Stimulated activated CD8-positive, alpha-beta memory T cell treated with anti-CD3 and anti-CD28 coated beads, Interleukin-4, amount 100 ng/mL, for 4 hours (primary cell): ENCODE measurements at regions not wholly inside any gene's neighbourhood (a gene's known extent, or its start where the extent isn't known, plus 50 kb on each side); places are given as distances from the start of the nearest gene placed in this dataset.

ENCODE experiments used
- DNase-seq, 2 donors: peaks; one replicate each; pipeline ENCODE4 v3.0.0-alpha.2; 2020; ENCODE audit warnings: low read depth in 2 of 2, low spot score in 1 of 2

DNA sequence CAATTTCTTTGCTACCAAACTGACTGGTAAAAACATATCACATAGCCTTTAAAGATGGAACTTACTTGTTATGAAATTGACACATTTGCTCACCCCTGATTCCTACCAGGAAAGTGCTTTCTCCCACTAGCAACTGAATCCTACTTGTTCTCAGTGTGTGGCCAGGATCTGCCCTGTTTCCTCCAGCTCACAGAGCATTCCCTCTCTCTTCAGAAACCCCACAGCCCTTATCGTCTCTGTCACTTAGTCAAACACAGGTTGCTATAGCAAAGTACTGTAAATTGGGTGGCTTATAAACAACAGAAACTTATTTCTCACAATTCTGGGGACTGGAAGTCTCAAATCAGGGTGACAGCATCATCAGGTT lies 265.2 kb upstream of the BOD1L1 start:
- DNase-seq, result no peak

DNA sequence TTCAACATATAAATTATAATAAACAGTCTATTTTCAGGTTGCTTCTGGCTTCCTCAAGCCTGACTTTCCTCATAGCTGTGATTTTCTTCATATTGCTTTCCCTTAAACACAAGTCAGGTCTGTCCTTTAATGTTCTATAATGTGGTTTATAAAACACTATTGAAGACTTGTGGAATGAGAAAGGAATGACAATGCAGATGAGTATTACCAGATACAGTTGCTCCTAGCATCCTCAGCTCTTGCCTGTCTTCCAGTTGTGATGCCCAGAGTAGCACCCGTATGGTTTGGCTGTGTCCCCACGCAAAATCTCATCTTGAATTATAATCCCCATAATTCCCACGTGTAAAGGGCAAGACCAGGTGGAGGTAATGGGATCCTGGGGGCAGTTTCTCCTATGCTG lies 265.7 kb upstream of the BOD1L1 start:
- no peak for DNase-seq

DNA sequence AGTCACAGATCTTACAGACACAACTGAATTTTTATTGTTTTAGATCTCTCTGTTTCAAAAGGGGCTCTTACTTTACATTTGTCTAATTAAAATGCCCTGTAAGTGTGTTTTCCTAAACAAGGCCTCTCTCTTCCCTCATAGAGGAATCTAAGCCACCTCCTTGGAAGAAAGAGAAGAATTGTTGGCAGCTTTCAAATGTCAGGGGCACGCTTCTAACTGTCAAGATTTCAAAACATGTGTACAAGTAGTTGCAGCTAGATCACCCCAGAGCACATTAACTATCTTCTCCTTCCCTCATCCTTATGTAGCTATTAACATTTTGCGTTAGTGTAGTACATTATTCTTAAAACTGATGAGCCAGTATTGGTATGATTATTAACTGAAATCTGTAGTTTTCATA lies 266.5 kb upstream of the BOD1L1 start:
- DNase-seq, result no peak

- no peak for DNase-seq
These were observed 273.3 kb upstream of the BOD1L1 start for GRCh38 chr4:13900780-13901179.

DNA sequence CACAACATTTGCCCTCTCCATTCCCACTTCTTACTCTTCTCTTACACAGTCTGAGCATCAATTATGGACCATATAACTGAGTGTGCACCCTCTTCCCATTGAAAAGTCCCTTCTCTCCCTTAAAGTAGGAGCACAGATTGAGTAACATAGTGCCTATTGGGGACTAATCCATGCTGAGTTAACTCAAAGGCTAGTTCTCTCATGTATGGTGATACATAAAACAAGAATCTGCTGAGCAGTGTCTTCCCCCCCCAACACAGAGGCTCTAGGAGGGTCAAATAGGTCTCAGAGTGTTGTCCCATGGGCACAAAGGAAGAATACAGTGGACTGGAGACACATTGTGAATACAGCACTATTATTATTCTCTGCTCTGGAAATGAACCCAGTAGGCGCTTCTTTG lies 274.6 kb upstream of the BOD1L1 start:
- DNase-seq, result no peak

DNA sequence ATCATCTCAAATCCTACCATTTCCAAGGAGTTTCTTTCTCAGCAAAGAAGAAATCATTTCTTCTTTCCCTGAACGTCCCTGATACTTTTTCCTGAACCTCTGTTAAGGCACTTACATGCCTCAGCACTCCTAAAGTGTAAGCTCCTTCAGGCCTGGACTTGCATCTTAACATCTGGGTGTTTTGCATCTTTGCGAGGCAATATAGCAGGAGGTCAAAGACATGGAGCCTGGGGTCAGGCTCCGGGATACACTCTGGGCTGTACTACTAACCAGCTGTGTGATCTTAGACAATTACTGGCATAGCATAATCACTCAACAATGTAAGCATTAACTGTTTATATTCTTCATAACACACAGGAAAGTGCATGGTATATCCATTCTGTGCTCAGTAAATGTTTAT lies 275.5 kb upstream of the BOD1L1 start:
- no peak for DNase-seq

GRCh38 chr4:13903901-13904300 lies 276.4 kb upstream of the BOD1L1 start:
- no peak for DNase-seq

DNA sequence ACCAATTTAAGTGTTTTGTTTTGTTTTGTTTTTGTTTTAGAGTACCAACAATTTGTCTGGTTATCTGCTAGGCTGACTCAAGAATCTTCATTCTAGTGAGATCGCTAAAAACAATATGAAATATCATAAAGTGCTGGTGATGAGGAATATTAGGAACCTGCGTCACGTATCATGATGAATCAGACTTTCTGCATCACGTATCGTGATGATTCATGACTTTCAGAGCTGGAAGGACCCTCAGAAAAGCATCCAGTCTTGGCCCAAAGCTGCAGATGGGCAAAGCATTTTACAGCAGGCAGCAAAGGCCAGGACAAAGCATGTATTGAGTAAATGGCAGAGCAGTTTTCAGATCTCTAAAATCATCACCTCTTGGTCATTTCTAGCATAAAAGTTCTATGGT lies 278.0 kb upstream of the BOD1L1 start:
- DNase-seq, result no peak

DNA sequence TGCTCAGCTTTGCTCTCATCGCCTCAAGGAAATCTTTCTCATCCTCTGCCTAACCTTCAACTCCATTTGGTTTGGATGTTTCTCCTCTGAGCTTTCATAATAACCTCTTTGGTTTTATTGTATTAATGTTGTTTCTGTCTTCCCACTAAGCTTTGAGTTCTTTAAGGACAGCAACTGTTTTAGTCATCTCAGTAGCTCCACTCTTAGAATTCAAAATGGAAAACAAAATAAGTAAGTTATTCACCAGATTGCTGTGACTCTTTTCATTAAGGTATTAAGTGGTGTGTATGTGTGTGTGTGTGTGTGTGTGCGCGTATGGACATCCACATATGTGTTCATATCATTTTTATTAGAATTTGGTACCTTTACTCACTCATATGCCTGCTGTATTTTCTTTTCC lies 279.2 kb upstream of the BOD1L1 start:
- no peak for DNase-seq

DNA sequence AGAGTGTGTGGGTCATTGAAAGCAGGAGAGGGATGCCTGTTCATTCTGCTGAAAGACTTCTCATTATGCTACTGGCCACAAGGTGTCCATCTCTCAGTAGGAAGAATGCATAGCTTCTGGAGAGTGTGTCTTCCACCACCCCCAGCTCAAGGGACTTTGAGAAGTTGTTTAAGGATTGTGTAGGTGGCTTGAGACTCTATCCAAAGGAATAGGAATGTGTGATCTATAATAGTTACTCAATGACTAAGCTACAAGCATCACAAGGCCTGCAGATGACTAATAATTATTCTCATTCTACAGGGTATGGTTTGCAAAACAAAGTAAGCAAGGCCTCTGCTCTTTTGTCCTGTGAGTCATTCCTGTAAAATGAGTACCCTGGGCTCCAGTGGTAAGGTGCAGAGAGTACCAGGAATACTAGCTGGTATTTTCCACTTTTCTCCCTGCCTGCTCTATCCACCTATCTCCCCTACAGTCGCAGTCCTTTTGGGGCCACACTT lies 279.8 kb upstream of the BOD1L1 start:
- DNase-seq, result no peak

- no peak for DNase-seq
These were observed 280.9 kb upstream of the BOD1L1 start for GRCh38 chr4:13908455-13908854.

- no peak for DNase-seq
These were observed 283.0 kb upstream of the BOD1L1 start for GRCh38 chr4:13910556-13910955.

DNA sequence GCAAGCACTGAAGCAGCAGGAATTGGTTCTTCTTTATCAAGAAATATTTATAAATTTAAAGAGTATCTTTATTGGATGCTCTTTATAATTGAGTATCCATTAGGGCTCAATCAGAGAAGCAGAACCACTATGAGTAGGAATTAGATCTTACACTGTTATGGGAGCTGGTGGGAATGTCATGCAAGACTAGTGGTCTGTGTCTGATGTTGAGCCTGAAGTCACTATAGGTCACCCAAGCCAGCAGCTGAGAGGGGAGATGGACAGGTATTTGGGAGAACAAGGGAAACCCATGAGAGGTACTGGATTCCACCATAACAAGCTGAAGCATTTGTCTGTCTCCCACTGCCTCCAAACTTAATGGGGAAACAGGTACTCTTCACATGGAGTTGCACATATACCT lies 283.7 kb upstream of the BOD1L1 start:
- DNase-seq, result no peak

DNA sequence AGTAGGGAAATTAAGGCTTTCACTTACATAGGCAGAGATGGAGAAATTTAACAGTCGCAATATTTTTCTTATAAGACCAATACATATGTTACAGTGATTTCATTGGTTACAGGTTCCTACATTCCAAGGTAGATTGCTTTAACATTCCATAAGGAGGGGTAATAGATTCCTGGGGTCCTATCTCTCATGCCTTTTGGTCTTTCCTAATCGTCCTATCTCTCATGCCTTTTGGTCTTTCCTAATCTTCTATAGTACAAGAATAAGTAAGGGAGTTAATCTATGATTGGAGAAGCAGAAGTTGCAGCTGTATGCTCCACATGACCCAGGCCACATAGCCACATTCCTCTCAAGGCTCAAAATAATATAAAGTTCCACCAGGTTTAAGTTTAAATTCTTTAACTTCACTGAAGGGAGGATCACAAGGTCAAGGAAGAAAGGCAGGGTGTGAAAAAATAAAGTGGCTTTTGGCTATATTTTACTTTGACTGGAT lies 285.0 kb upstream of the BOD1L1 start:
- no peak for DNase-seq

DNA sequence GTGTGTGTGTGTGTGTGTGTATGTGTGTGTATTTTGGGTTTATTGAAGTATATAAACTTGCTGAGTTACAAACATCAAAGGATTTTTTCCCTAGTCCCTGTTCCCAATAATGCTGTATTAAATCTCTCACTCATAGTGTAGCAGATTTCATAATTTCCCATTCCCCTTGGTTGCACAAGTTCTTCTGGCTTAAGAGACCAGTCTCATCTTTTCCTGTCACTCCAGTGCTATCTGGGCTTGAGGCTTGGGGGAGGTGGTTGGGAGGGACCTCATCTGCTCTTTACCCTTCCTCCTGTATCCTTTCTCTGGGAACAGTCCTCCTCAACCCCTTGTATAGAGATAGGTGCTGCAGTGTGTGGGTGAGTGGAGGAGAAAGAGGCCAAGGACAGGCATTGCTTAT lies 285.4 kb upstream of the BOD1L1 start:
- no peak for DNase-seq

DNA sequence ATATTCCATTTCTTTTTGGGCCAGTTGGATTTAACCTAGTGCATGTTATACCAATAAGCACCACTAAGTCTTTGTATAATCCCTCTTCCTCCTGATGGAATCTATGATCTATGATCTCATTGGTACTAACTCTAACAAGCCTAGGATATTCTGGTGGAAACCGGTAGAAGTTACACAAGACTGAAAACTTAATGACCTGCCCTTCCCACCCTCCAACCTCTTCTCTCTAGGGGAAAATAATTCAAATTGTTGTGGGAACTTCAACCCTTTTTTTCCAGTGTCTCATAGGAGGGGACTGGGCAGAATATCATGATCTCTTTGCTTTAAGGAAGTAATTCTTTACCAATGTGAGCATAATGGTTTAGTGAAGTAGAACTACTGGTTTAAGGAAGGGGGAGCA lies 289.5 kb upstream of the BOD1L1 start:
- DNase-seq, result no peak

- DNase-seq, result no peak
These were observed 290.6 kb upstream of the BOD1L1 start for GRCh38 chr4:13918110-13918509.

GRCh38 chr4:13918991-13919441 lies 291.5 kb upstream of the BOD1L1 start:
- no peak for DNase-seq

DNA sequence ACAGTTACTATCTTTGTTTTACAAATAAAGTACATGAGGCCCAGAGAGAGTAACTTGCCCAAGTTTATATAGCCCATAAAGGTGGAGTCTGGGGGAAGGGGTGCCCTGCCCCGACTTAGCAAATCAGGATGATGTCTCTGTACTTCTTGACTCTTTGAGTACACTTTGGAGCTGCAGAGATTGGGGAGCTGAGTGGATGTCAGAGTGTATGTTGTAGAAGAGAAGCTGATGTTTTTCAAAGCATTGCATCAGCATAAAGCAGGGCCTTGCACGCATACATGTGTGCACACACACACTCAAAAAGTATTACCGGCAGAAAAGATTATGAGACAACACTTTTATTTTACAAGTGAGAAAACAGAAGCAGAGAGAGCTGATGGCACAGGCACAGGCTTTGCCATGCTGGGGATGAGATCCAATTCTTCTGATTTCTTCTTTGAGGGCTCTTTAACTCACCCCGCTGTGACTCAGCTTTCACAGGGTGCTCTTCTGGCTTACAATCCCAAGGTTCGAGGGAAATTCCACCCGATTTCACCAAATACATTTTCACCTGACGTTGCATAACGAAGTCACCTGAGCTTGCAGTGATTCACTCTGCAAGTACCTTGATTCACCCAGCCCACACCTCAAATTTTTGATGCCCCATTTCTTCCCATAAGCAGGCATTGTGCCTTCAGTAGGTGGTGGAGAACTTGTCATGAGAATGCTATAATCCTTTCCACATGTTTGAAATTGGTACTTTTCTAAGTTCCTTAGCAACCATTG lies 292.8 kb upstream of the BOD1L1 start:
- no peak for DNase-seq

DNA sequence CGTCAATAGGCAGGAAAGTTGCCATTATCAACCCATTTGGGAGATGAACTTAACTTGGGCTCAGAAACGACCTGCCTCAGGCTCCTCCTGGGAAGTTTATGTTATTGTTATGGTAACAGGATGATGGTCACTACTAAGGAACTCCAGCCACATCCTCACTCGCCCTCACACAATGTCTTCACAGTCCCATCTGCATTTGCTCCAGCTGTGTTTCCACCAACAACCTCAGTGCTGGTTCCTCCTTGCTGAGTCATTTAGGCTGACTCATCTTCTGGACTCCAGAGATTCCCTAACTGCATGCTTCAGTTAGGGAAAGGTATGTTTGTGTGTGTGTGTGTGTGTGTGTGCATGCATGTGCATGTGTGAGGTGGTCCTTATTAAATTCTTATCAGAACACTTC lies 293.4 kb upstream of the BOD1L1 start:
- DNase-seq, result no peak

DNA sequence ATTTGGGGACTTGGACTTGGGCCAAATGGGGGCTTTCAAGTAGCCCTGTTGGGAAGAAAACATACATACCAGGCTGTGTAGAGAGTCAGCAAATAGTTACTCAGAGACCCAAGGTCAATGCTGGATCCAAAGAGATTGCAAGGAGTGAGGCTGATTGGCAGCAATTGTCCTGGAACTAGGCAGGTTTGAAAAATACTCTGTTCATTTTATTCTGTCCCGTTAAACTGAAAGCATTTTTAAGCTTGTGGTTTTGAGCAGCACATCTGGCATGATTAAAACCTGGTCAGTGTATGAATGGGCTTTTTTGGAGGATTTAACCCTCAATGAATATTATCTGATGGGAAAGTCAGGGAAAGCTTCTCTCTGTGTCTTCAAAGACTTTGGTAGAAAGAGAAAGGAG lies 294.3 kb upstream of the BOD1L1 start:
- DNase-seq, result no peak

DNA sequence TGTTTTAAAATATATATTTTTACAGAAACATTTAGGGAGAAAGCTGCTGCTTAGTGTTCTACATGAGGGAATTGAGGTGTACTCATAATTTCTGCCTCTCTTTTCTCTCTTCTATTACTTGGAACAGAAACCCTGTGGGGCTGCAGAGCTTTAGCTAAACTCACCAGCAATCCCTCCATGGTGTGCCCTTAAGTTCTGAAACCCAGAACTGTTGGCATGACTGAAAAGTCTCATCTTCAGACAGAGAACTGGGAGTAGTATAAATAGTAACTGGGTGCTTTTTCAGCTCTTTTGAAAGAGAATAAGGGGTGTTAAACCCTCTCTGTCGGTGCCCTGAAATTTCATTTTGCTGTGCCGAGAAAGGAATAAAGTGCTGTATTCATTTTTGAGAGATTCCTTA lies 294.9 kb upstream of the BOD1L1 start:
- no peak for DNase-seq
